Activated CD4-positive, alpha-beta memory T cell treated with anti-CD3 and anti-CD28 coated beads, Interleukin-2, amount 10 ng/mL, durations not matched to agents 7 days and 5 days (primary cell): ENCODE measurements at regions not wholly inside any gene's neighbourhood (a gene's known extent, or its start where the extent isn't known, plus 50 kb on each side); places are given as distances from the start of the nearest gene placed in this dataset.

Experiments
- CTCF ChIA-PET: fragments of 350-600 bp; sonication (Branson Sonifier 250); formaldehyde crosslinking; loops from one replicate; lab custom pipeline; 2021; ENCODE audit warnings: antibody characterized with exemption, inconsistent platforms; lab: Charles Lee
- POLR2A ChIA-PET: fragments of 350-600 bp; sonication (Branson Sonifier 250); formaldehyde crosslinking; loops from one replicate; lab custom pipeline; 2021; ENCODE audit warnings: antibody characterized with exemption; lab: Charles Lee
- DNase-seq: peaks from one replicate; pipeline ENCODE4 v3.0.0-alpha.2; 2020
- H3K27ac Mint-ChIP-seq: one replicate; pipeline ENCODE4 v1.8.0; 2021; ENCODE audit warnings: mild to moderate bottlenecking, mixed read lengths
- H3K27me3 Mint-ChIP-seq: one replicate; pipeline ENCODE4 v1.8.0; 2021; ENCODE audit warnings: mixed read lengths
- H3K36me3 Mint-ChIP-seq: one replicate; pipeline ENCODE4 v1.8.0; 2021; ENCODE audit warnings: low read depth, mixed read lengths
- H3K4me1 Mint-ChIP-seq: one replicate; pipeline ENCODE4 v1.8.0; 2021; ENCODE audit warnings: mixed read lengths
- H3K4me3 Mint-ChIP-seq: one replicate; pipeline ENCODE4 v1.8.0; 2021; ENCODE audit warnings: mild to moderate bottlenecking, mixed read lengths
- H3K9me3 Mint-ChIP-seq: one replicate; pipeline ENCODE4 v1.8.0; 2021; ENCODE audit warnings: mixed read lengths

GRCh38 chr2:186910996-186911395, 62.0 kb upstream of the ZSWIM2 start:
- no peak overlapping the region for H3K4me3 Mint-ChIP-seq
- ChIA-PET POLR2A (no interaction called here), CTCF (no interaction called here)
- H3K4me1 Mint-ChIP-seq, result no peaks in the 10 kb centered on the region
- H3K9me3 Mint-ChIP-seq, result no peaks in the 10 kb centered on the region
- H3K27me3 Mint-ChIP-seq, result no peaks in the 10 kb centered on the region
- no peak for DNase-seq
- no peaks in the 10 kb centered on the region for H3K36me3 Mint-ChIP-seq
- no peak overlapping the region for H3K27ac Mint-ChIP-seq

GRCh38 chr2:186909095-186909494, 60.1 kb upstream of the ZSWIM2 start:
- Mint-ChIP-seq H3K27me3 (no peaks in the 10 kb centered on the region), H3K4me3 (no peak overlapping the region), H3K36me3 (no peaks in the 10 kb centered on the region), H3K4me1 (no peaks in the 10 kb centered on the region), H3K27ac (no peak overlapping the region), H3K9me3 (no peaks in the 10 kb centered on the region)
- ChIA-PET POLR2A (no interaction called here), CTCF (no interaction called here)
- no peak for DNase-seq

DNA sequence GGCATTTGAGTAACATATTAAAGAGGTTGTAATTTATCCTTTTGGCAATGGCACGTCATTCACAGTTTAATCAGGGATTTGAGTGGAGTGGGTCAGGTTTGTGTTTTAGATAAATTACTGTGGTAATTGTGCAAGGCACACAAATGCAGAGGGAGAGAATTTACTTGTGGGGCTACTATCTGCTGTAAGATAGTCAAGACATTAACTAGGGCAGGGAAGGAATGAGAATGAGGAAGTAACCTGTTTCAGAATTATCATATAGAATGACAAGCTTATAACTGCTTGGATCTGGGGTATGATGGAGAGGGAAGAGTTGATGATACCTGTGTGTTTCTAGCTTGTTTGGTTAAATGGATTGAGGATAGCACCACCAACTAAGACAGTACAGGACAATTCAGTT, 58.9 kb upstream of the ZSWIM2 start:
- POLR2A ChIA-PET, result no interaction called here

DNA sequence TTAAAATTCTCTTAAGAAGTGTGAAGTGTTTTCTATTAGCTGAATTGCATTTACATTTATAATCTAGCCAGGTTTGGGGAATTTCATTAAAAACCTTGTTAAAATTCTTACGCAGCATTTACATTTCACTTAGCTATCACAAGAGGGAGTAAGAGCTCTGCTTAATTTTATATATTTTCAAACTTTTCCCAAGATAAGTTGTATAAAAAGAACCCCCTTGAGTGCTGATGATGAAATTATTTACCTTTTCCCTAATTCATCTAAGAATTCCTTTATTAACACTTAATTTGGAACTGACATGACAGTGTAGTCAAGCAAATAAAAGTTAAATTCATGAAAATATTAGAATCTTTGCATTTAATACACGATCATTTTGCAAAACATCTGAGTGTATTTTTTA, 54.2 kb upstream of the ZSWIM2 start:
- POLR2A ChIA-PET, result no interaction called here

More for the DNA sequence above, 58.9 kb upstream of the ZSWIM2 start:
- Mint-ChIP-seq H3K36me3 (no peaks in the 10 kb centered on the region), H3K4me1 (no peaks in the 10 kb centered on the region), H3K9me3 (no peaks in the 10 kb centered on the region), H3K27me3 (no peaks in the 10 kb centered on the region), H3K4me3 (no peak overlapping the region), H3K27ac (no peak overlapping the region)
- no peak for DNase-seq
- CTCF ChIA-PET, result no interaction called here

More for the DNA sequence above, 54.2 kb upstream of the ZSWIM2 start:
- H3K36me3 Mint-ChIP-seq, result no peaks in the 10 kb centered on the region
- no peaks in the 10 kb centered on the region for H3K27me3 Mint-ChIP-seq
- DNase-seq, result no peak
- H3K27ac Mint-ChIP-seq, result no peak overlapping the region
- H3K4me1 Mint-ChIP-seq, result no peaks in the 10 kb centered on the region
- CTCF ChIA-PET, result no interaction called here
- H3K4me3 Mint-ChIP-seq, result no peak overlapping the region
- H3K9me3 Mint-ChIP-seq, result no peaks in the 10 kb centered on the region
